NCI-H446 (cell line): ENCODE measurements at regions not wholly inside any gene's neighbourhood (a gene's known extent, or its start where the extent isn't known, plus 50 kb on each side); places are given as distances from the start of the nearest gene placed in this dataset.

Experiments
- DNase-seq, 2 experiments: peaks; one replicate each; lab custom pipeline; 2025; lab: John Stamatoyannopoulos, UW

- no peak for DNase-seq
Observed at GRCh38 chr16:9186061-9186460, 94.6 kb downstream of the HAPSTR1 start.

GRCh38 chr16:9188721-9189120, 97.3 kb downstream of the HAPSTR1 start:
- DNase-seq: no peak

- DNase-seq: no peak
Observed at GRCh38 chr16:9191274-9191850, 99.9 kb downstream of the HAPSTR1 start.

- DNase-seq: no peak
Observed at GRCh38 chr16:9192746-9193145, 101.3 kb downstream of the HAPSTR1 start.

GRCh38 chr16:9195287-9195686, 103.8 kb downstream of the HAPSTR1 start:
- DNase-seq: no peak

GRCh38 chr16:9197957-9198661, 106.7 kb downstream of the HAPSTR1 start:
- no peak for DNase-seq

- no peak for DNase-seq
Observed at GRCh38 chr16:9199311-9199710, 107.9 kb downstream of the HAPSTR1 start.

- no peak for DNase-seq
Observed at GRCh38 chr16:9199751-9200150, 108.3 kb downstream of the HAPSTR1 start.

GRCh38 chr16:9203956-9204355, 112.5 kb downstream of the HAPSTR1 start:
- no peak for DNase-seq

GRCh38 chr16:9205661-9206060, 114.2 kb downstream of the HAPSTR1 start:
- no peak for DNase-seq

GRCh38 chr16:9206156-9206555, 114.7 kb downstream of the HAPSTR1 start:
- DNase-seq: no peak

- DNase-seq: no peak
Observed at GRCh38 chr16:9212621-9213020, 121.2 kb downstream of the HAPSTR1 start.

- DNase-seq: no peak
Observed at GRCh38 chr16:9219813-9220212, 128.4 kb downstream of the HAPSTR1 start.

- no peak for DNase-seq
Observed at GRCh38 chr16:9225527-9226316, 134.3 kb downstream of the HAPSTR1 start.

GRCh38 chr16:9226924-9227323, 135.5 kb downstream of the HAPSTR1 start:
- no peak for DNase-seq

- DNase-seq: no peak
Observed at GRCh38 chr16:9231039-9231438, 139.6 kb downstream of the HAPSTR1 start.

GRCh38 chr16:9232102-9232770, 140.8 kb downstream of the HAPSTR1 start:
- DNase-seq: no peak

- no peak for DNase-seq
Observed at GRCh38 chr16:9235867-9236266, 144.4 kb downstream of the HAPSTR1 start.

GRCh38 chr16:9236319-9236718, 144.9 kb downstream of the HAPSTR1 start:
- no peak for DNase-seq

GRCh38 chr16:9238346-9238745, 146.9 kb downstream of the HAPSTR1 start:
- DNase-seq: no peak

GRCh38 chr16:9241177-9241576, 149.7 kb downstream of the HAPSTR1 start:
- no peak for DNase-seq

GRCh38 chr16:9248162-9248561, 156.7 kb downstream of the HAPSTR1 start:
- no peak for DNase-seq

- DNase-seq: no peak
Observed at GRCh38 chr16:9249534-9249933, 158.1 kb downstream of the HAPSTR1 start.
